ENCODE measurements at regions not wholly inside any gene's neighbourhood (a gene's known extent, or its start where the extent isn't known, plus 50 kb on each side); places are given as distances from the start of the nearest gene placed in this dataset.
"Not testable (repeated sequence)": the region's sequence is repeated elsewhere in the genome, so short reads cannot be mapped to it uniquely, and the experiment has no call there.

DNA sequence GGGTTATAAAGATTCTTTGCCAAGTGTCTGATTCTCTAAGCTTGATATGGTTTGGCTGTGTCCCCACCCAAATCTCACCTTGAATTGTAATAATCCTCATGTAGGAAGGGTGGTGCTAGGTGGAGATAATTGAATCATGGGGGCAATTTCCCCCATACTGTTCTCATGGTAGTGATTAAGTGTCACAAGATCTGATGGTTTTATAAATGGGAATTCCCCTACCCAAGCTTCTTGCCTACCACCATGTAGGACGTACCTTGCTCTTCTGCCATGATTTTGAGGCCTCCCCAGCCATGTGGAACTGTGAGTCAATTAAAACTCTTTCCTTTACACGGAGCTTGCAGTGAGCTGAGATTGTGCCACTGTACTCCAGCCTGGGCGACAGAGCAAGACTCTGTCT lies 524.6 kb downstream of the RNF144A start:
- TF ChIP-seq, protein P1, sequence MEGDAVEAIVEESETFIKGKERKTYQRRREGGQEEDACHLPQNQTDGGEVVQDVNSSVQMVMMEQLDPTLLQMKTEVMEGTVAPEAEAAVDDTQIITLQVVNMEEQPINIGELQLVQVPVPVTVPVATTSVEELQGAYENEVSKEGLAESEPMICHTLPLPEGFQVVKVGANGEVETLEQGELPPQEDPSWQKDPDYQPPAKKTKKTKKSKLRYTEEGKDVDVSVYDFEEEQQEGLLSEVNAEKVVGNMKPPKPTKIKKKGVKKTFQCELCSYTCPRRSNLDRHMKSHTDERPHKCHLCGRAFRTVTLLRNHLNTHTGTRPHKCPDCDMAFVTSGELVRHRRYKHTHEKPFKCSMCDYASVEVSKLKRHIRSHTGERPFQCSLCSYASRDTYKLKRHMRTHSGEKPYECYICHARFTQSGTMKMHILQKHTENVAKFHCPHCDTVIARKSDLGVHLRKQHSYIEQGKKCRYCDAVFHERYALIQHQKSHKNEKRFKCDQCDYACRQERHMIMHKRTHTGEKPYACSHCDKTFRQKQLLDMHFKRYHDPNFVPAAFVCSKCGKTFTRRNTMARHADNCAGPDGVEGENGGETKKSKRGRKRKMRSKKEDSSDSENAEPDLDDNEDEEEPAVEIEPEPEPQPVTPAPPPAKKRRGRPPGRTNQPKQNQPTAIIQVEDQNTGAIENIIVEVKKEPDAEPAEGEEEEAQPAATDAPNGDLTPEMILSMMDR (conservative IDR thresholded peaks at IDR 0.05; ENCODE audit: low read depth, low read length): not testable (repeated sequence)
- TF ChIP-seq EZH2 (IDR thresholded peaks at IDR 0.05; ENCODE audit: borderline replicate concordance, low read depth, low read length, poor library complexity, severe bottlenecking): not testable (repeated sequence)
